ENCODE measurements at regions not wholly inside any gene's neighbourhood (a gene's known extent, or its start where the extent isn't known, plus 50 kb on each side); places are given as distances from the start of the nearest gene placed in this dataset.

DNA sequence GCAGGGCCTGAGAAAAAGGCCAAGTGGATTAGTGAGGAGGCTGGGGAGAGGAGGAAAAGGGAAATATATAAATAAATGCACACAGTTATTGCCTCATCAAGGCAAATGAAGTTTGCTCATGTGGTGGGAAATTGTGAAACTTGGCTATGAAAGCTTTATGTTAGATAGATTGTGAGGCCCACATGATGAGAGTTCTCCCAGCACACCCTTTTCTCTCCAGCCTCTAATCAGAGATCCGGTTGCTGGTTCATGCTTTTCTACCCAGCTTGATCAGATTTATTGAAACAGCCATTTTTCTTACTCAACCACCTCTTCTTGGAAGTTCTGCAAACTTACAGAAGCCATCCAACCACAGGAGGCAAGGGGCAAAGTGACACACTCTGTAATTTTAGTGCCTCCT lies 125.8 kb upstream of the KLF4 start:
- DNase-seq (ENCODE audit: low spot score): no peak
- TF ChIP-seq, protein P1, sequence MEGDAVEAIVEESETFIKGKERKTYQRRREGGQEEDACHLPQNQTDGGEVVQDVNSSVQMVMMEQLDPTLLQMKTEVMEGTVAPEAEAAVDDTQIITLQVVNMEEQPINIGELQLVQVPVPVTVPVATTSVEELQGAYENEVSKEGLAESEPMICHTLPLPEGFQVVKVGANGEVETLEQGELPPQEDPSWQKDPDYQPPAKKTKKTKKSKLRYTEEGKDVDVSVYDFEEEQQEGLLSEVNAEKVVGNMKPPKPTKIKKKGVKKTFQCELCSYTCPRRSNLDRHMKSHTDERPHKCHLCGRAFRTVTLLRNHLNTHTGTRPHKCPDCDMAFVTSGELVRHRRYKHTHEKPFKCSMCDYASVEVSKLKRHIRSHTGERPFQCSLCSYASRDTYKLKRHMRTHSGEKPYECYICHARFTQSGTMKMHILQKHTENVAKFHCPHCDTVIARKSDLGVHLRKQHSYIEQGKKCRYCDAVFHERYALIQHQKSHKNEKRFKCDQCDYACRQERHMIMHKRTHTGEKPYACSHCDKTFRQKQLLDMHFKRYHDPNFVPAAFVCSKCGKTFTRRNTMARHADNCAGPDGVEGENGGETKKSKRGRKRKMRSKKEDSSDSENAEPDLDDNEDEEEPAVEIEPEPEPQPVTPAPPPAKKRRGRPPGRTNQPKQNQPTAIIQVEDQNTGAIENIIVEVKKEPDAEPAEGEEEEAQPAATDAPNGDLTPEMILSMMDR (IDR thresholded peaks at IDR 0.05; ENCODE audit: extremely low read depth, missing control alignments): no peak

DNA sequence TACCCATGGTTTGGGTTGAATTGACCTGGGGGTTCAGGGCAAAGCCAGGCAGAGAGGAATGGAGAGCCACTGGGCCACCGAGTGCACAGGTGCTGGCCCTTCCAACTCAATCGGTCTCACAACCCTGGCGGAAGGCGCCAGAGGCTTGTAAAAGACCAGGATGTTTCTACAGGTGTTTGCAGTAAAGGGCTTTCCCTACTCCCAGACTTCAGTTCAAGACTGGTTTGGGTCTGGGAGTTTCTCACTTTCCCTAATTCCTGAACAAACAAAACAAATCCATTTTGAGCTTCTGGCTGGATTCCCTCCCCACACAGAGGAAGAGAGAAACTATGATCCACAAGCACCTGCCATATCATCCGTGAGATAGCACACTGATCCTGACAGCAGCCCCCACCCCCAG lies 125.2 kb upstream of the KLF4 start:
- TF ChIP-seq, protein P1 (IDR thresholded peaks at IDR 0.05; ENCODE audit: extremely low read depth, missing control alignments): no peak
- no peak for DNase-seq (ENCODE audit: low spot score)

- TF ChIP-seq, protein P1 (IDR thresholded peaks at IDR 0.05; ENCODE audit: extremely low read depth, missing control alignments): no peak
- DNase-seq (ENCODE audit: low spot score): no peak
These were observed 123.8 kb upstream of the KLF4 start for GRCh38 chr9:107613321-107613720.

GRCh38 chr9:107612136-107612535 lies 122.6 kb upstream of the KLF4 start:
- TF ChIP-seq, protein P1 (IDR thresholded peaks at IDR 0.05; ENCODE audit: extremely low read depth, missing control alignments): no peak
- DNase-seq (ENCODE audit: low spot score): no peak

GRCh38 chr9:107609547-107609946 lies 120.0 kb upstream of the KLF4 start:
- DNase-seq (ENCODE audit: low spot score): no peak
- TF ChIP-seq, protein P1 (IDR thresholded peaks at IDR 0.05; ENCODE audit: extremely low read depth, missing control alignments): no peak

DNA sequence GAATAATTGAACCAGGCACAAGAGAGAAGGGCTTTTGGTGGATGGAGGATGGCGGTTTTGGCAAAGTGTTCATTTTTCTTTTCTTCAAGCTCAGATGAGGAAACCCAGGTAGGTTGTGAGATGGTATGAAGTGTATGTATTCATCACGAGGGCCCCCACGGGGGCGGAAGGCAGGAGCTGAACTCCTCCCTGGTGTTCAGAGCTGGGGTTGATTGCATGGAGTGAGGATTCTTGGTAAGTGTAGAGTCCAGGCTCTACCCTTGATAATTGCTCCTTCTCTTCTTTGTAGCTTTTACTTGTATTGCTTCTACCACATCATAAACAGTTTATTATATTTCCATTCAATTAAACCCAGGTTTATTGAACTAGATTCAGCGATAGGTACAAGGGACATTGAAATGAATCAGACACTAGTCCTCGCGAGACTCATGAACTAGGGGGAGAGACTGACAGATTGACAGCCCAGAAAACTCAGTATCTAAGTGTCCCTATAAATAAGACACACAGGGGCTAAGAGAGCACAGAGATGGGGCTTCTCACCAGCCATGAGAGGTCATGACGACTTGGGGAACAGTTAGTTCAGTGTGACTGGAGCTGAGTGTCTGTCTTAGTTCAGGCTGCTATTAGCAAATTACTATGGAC lies 116.7 kb upstream of the KLF4 start:
- TF ChIP-seq, protein P1 (IDR thresholded peaks at IDR 0.05; ENCODE audit: extremely low read depth, missing control alignments): no peak
- no peak for DNase-seq (ENCODE audit: low spot score)

- DNase-seq (ENCODE audit: low spot score): no peak
- TF ChIP-seq, protein P1 (IDR thresholded peaks at IDR 0.05; ENCODE audit: extremely low read depth, missing control alignments): no peak
These were observed 115.5 kb upstream of the KLF4 start for GRCh38 chr9:107605041-107605440.
